AG10803 (cell line): ENCODE measurements at regions not wholly inside any gene's neighbourhood (a gene's known extent, or its start where the extent isn't known, plus 50 kb on each side); places are given as distances from the start of the nearest gene placed in this dataset.

Experiments
- DNase-seq: peaks from one replicate; pipeline ENCODE4 v3.0.0; 2010; ENCODE audit warnings: low read depth
- H3K4me3 ChIP-seq: 2 replicates; pipeline ENCODE4 v1.5.1; 2011; ENCODE audit warnings: mild to moderate bottlenecking, low read length, control low read depth
- TF ChIP-seq, protein P1 (sequence below): conservative IDR thresholded peaks from 2 replicates; pipeline ENCODE4 v1.5.1; 2011; ENCODE audit warnings: mild to moderate bottlenecking, low read length, control low read depth, inconsistent platforms

GRCh38 chr16:51418258-51418657 is 267.2 kb upstream of the SALL1 start:
- no peak for DNase-seq
- no peak overlapping the region for H3K4me3 ChIP-seq
- TF ChIP-seq, protein P1, sequence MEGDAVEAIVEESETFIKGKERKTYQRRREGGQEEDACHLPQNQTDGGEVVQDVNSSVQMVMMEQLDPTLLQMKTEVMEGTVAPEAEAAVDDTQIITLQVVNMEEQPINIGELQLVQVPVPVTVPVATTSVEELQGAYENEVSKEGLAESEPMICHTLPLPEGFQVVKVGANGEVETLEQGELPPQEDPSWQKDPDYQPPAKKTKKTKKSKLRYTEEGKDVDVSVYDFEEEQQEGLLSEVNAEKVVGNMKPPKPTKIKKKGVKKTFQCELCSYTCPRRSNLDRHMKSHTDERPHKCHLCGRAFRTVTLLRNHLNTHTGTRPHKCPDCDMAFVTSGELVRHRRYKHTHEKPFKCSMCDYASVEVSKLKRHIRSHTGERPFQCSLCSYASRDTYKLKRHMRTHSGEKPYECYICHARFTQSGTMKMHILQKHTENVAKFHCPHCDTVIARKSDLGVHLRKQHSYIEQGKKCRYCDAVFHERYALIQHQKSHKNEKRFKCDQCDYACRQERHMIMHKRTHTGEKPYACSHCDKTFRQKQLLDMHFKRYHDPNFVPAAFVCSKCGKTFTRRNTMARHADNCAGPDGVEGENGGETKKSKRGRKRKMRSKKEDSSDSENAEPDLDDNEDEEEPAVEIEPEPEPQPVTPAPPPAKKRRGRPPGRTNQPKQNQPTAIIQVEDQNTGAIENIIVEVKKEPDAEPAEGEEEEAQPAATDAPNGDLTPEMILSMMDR, result no peak

GRCh38 chr16:51416926-51417325 is 265.9 kb upstream of the SALL1 start:
- H3K4me3 ChIP-seq, result no peak overlapping the region
- DNase-seq, result peak; percentile 57
- TF ChIP-seq, protein P1, result no peak

GRCh38 chr16:51410125-51410524 is 259.1 kb upstream of the SALL1 start:
- no peak overlapping the region for H3K4me3 ChIP-seq
- TF ChIP-seq, protein P1, result no peak
- DNase-seq, result no peak

GRCh38 chr16:51409001-51409675 is 258.1 kb upstream of the SALL1 start:
- H3K4me3 ChIP-seq, result no peak overlapping the region
- DNase-seq, result peak; percentile 53
- TF ChIP-seq, protein P1, result no peak

- TF ChIP-seq, protein P1, result no peak
- H3K4me3 ChIP-seq, result no peak overlapping the region
- DNase-seq, result peak; percentile 17
Measured at GRCh38 chr16:51408357-51408756, 257.3 kb upstream of the SALL1 start.

- H3K4me3 ChIP-seq, result no peak overlapping the region
- TF ChIP-seq, protein P1, result no peak
- DNase-seq, result no peak
Measured at GRCh38 chr16:51407921-51408320, 256.9 kb upstream of the SALL1 start.

- no peak overlapping the region for H3K4me3 ChIP-seq
- no peak for DNase-seq
- TF ChIP-seq, protein P1, result no peak
Measured at GRCh38 chr16:51407199-51407598, 256.1 kb upstream of the SALL1 start.
